OCI-LY7 (cell line): ENCODE measurements at regions not wholly inside any gene's neighbourhood (a gene's known extent, or its start where the extent isn't known, plus 50 kb on each side); places are given as distances from the start of the nearest gene placed in this dataset.

Experiments
- CTCF ChIP-seq: fragments of 200-600 bp; sonication (generic); conservative IDR thresholded peaks from 2 replicates; pipeline ENCODE4 v1.5.1; 2014; ENCODE audit warnings: mild to moderate bottlenecking, antibody characterized with exemption, low read length, moderate library complexity, mixed read lengths
- EZH2phosphoT487 ChIP-seq: fragments of 200-600 bp; sonication (generic); IDR thresholded peaks from 2 replicates; pipeline ENCODE4 v1.6.1; 2018; ENCODE audit warnings: low read depth, borderline replicate concordance, mild to moderate bottlenecking, mixed run types, antibody characterized with exemption, low read length, moderate library complexity, mixed read lengths

DNA sequence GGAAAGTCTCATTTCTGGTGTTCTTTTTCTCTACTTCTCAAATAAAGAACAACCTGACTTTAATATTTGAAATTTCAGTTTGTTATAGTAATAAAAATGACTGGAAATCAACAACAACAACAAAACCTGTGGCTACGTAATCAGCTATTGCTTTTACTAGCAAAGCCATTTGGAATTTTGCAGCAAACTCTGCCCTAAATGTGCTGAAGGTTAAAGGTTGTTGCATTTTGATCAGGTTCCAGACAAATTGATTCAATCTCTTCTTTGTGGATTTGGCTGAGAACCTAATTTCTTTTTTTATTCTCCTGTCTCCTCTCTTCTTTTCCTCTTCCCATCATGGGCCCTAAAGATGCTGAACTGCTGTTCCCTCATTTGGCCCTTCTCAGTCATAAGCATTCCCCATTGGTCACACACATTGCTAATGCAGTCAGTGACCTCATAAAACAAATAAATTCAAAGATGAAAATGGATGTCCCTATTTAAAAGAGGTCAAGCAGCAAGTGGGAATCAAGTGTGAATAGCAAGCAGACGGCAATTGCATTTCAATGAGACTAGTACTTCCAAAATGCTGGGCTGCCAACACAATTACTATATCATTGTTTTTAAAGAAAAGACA, 795.1 kb upstream of the CDH8 start:
- no peak for TF ChIP-seq EZH2phosphoT487
- TF ChIP-seq CTCF = no peak
